GM12801 (cell line): ENCODE measurements at regions not wholly inside any gene's neighbourhood (a gene's known extent, or its start where the extent isn't known, plus 50 kb on each side); places are given as distances from the start of the nearest gene placed in this dataset.
A peak's percentile ranks its signal among the peaks of the same experiment; 100 is the strongest.

ENCODE experiments used
- TF ChIP-seq, protein P1 (sequence below): IDR thresholded peaks from one replicate; pipeline ENCODE4 v1.5.1; 2011; ENCODE audit warnings: control low read depth; ENCODE audit not compliant: insufficient read length; ENCODE audit errors: extremely low read depth

- TF ChIP-seq, protein P1, sequence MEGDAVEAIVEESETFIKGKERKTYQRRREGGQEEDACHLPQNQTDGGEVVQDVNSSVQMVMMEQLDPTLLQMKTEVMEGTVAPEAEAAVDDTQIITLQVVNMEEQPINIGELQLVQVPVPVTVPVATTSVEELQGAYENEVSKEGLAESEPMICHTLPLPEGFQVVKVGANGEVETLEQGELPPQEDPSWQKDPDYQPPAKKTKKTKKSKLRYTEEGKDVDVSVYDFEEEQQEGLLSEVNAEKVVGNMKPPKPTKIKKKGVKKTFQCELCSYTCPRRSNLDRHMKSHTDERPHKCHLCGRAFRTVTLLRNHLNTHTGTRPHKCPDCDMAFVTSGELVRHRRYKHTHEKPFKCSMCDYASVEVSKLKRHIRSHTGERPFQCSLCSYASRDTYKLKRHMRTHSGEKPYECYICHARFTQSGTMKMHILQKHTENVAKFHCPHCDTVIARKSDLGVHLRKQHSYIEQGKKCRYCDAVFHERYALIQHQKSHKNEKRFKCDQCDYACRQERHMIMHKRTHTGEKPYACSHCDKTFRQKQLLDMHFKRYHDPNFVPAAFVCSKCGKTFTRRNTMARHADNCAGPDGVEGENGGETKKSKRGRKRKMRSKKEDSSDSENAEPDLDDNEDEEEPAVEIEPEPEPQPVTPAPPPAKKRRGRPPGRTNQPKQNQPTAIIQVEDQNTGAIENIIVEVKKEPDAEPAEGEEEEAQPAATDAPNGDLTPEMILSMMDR: no peak
These were observed 65.1 kb upstream of the TOP1 start for GRCh38 chr20:40963505-40963845.

DNA sequence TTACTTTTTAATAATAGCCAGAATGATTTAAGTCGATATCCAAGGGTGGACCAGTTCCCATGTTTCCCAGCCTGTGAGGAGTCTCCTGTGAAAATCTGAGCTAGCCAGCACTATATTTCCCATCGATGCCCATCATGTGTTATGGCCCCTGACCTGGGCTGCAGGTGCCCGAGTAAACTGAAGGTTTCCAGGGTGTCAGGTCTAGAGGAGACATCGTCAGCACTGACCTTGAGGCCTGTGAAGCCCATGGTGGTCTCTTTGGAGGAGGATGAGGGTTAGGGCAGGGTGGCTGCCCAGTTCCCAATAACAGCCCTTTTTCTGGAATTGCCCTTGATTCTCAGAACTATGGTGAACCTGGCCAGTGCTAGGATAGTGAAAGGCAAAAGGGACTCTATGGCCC, 63.0 kb upstream of the TOP1 start:
- TF ChIP-seq, protein P1: no peak

DNA sequence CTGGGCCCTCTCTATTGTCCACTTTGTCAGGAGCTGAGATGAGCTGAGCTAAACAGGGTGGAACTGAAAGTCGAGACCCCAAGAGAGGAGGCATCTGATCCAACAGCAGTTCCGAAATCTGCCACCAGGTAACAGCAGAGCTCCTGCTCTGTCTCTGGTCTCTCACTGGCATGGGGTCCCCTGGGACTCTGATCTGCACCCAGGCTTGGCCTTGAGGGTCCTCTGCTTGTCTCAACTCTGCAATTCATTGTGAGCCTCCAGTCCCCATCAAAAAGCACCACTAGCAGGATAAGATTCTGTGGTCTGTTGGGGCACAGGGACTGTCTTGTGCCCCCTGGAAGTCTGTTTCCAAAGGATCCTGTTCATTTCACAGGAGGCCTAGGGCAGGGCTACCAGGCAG, 62.5 kb upstream of the TOP1 start:
- TF ChIP-seq, protein P1: no peak

DNA sequence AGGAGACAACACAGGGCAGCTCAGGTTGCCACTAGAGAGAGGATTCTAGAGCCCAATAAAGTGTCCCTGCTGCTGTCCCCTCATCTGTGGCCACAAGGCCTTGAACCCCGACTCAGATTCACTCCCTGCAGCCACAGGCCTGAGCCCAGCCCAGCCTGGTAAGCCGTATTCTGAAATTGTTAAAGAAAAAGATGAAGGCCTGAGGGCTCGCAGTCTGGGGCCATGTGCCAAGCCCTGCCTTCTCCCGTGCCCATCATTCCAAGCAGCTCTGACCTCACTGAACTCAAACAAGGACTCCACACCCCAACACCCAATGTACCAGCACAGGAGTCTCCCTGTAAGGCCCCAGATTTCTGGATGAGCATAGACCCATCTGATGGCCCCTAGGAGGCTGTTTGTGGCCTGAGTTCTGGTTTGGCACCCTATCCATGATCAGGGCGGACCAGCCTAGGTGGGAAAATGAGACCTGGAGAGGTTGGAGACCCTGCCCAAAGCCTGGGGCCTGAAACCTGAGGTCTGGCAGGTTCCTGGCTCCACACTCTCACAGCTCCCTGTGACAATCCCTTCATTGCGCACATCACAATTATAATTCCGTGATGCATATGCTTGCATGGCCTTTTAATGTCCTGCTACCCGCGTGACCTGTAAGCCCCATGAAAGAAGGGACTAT, 62.0 kb upstream of the TOP1 start:
- TF ChIP-seq, protein P1: no peak

- TF ChIP-seq, protein P1: no peak
These were observed 60.9 kb upstream of the TOP1 start for GRCh38 chr20:40967700-40968099.

DNA sequence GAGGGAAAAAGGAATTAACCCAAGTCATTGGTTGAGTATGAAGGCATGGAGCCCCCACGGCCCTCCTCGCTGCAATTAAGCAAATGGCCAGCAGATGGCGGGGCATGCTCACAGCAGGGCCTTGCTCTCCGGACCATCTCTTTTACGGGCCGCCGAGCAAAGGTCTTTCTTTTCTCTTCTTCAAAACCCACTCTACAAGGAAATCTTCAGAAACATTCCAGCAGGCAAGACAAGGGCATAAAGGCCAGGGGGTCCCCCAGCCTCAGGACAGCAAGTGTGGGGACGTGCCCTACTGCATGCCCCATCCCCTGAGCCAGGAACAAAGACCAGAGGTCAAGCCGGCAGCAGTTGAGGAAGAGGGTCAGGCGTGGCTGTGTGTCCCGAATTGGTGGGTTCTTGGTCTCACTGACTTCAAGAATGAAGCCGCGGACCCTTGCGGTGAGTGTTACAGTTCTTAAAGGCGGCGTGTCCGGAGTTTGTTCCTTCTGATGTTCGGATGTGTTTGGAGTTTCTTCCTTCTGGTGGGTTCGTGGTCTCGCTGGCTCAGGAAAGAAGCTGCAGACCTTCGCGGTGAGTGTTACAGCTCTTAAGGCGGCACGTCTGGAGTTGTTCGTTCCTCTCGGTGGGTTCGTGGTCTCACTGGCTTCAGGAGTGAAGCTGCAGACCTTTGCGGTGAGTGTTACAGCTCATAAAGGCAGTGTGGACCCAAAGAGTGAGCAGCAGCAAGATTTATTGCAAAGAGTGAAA, 59.6 kb upstream of the TOP1 start:
- TF ChIP-seq, protein P1: peak; percentile 93

- TF ChIP-seq, protein P1: no peak
These were observed 58.4 kb upstream of the TOP1 start for GRCh38 chr20:40970218-40970617.
